Tibial artery (tissue), 4 donors: ENCODE measurements at regions not wholly inside any gene's neighbourhood (a gene's known extent, or its start where the extent isn't known, plus 50 kb on each side); places are given as distances from the start of the nearest gene placed in this dataset.

Experiments
- DNase-seq, 2 donors: peaks; one replicate each; pipeline ENCODE4 v3.0.0-alpha.2; 2019
- H3K27ac ChIP-seq, 2 donors: fragments of 200-600 bp; sonication (generic) in 1 of 2; 1 replicate in 1 of 2; 2 replicates in 1 of 2; pipeline ENCODE4 v1.5.1; 2018 to 2019; ENCODE audit warnings: mild to moderate bottlenecking in 1 of 2
- H3K27me3 ChIP-seq, 2 donors: fragments of 200-600 bp; sonication (generic) in 1 of 2; one replicate each; pipeline versions ENCODE4 v1.5.1 to v1.6.0; 2016 to 2019
- H3K36me3 ChIP-seq, 3 donors: fragments of 200-600 bp; sonication (generic) in 2 of 3; one replicate each; pipeline ENCODE4 v1.5.1; 2016 to 2019; ENCODE audit warnings: mild to moderate bottlenecking in 2 of 3
- H3K4me1 ChIP-seq, 4 donors: fragments of 200-600 bp; sonication (generic) in 2 of 4; 1 replicate in 3 of 4; 2 replicates in 1 of 4; pipeline ENCODE4 v1.5.1; 2016 to 2019
- H3K4me3 ChIP-seq, 2 donors: fragments of 200-600 bp; sonication (generic) in 1 of 2; 1 replicate in 1 of 2; 2 replicates in 1 of 2; pipeline ENCODE4 v1.5.1; 2018 to 2019; ENCODE audit warnings: mild to moderate bottlenecking in 2 of 2
- H3K9me3 ChIP-seq, 3 donors: fragments of 200-600 bp; sonication (generic) in 1 of 3; one replicate each; pipeline ENCODE4 v1.5.1; 2016 to 2019
- intact Hi-C: fragments of 100-400 bp; cut with DNase I; formaldehyde crosslinking; loops from one replicate; pipeline ENCODE4 v1.15.0; 2023; ENCODE audit warnings: low total_unique reads
- TF ChIP-seq, protein P1 (sequence below), 2 experiments: fragments of 200-600 bp in 1 of 2; fragments of 450-650 bp in 1 of 2; IDR thresholded peaks; one replicate each; pipeline ENCODE4 v1.5.1; 2017 to 2019; ENCODE audit warnings: antibody characterized with exemption in 2 of 2, mild to moderate bottlenecking in 1 of 2, moderate library complexity in 1 of 2

DNA sequence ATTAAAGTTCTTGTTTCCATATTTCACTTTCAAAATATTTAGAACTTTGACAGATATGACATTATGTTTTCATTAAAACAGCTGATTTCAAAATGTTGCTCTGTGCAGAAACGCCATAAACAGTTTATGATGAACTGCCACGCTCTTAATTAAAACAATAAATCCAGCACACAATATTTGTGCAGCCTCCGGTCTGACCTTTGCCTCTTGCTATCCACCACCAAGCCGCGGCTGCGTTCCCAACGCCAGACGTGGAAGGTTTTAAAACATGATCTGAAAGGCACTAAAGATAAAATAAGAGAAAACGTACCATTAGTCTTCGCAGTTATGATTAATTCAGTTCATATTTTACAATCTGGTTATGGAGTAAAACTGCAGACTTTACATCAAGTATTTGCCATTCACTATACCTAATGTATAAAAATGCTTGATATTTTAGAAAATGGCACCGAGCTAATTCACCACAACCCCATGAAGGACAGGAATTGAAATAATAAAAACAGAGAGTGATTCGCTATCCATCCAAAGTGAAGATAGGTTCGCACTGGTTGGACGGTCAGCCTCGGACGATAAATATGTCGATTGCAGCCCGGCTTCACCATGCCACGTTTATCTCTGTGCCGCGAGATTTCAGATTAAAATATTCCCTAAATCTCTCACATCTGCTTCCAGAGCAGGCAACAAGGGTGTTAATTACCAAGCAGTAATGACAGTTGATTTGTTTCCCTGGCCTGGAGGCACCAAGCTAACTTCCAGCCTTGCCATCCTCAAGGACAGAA lies 103.3 kb upstream of the ZNF507 start:
- peaks cover 0 to 3% (median 0%) of the 10 kb centered on the region in 3 donors for H3K9me3 ChIP-seq
- no peaks in the 10 kb centered on the region for H3K36me3 ChIP-seq
- intact Hi-C loops, result no loop called here
- no peak for DNase-seq
- TF ChIP-seq, protein P1, sequence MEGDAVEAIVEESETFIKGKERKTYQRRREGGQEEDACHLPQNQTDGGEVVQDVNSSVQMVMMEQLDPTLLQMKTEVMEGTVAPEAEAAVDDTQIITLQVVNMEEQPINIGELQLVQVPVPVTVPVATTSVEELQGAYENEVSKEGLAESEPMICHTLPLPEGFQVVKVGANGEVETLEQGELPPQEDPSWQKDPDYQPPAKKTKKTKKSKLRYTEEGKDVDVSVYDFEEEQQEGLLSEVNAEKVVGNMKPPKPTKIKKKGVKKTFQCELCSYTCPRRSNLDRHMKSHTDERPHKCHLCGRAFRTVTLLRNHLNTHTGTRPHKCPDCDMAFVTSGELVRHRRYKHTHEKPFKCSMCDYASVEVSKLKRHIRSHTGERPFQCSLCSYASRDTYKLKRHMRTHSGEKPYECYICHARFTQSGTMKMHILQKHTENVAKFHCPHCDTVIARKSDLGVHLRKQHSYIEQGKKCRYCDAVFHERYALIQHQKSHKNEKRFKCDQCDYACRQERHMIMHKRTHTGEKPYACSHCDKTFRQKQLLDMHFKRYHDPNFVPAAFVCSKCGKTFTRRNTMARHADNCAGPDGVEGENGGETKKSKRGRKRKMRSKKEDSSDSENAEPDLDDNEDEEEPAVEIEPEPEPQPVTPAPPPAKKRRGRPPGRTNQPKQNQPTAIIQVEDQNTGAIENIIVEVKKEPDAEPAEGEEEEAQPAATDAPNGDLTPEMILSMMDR (IDR thresholded peaks at IDR 0.05), result no peak
- no peaks in the 10 kb centered on the region for H3K4me1 ChIP-seq
- peaks cover 0 to 15% of the 10 kb centered on the region in 2 donors for H3K27me3 ChIP-seq
- no peak overlapping the region for H3K27ac ChIP-seq
- H3K4me3 ChIP-seq, result no peak overlapping the region

DNA sequence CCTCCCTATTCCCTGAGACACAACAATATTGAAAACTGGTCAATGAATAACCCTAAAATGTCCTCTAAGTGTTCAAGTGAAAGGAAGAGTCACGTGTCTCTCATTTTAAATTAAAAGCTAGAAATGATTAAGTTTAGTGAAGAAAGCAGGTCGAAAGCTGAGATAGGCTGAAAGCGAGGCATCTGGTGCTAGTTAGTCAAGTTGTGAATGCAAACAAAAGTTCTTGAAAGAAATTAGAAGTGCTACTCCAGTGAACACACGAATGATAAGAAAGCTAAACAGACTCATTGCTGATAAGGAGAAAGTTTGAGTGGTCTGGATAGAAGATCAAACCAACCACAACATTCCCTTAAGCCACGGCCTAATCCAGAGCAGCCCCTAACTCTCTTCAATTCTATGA lies 99.4 kb upstream of the ZNF507 start:
- Histone ChIP-seq H3K4me1 (no peaks in the 10 kb centered on the region), H3K27me3 (peaks cover 0 to 10% of the 10 kb centered on the region in 2 donors), H3K9me3 (peaks cover 0 to 3% (median 0%) of the 10 kb centered on the region in 3 donors), H3K4me3 (no peak overlapping the region), H3K36me3 (no peaks in the 10 kb centered on the region), H3K27ac (no peak overlapping the region)
- no peak for DNase-seq
- TF ChIP-seq, protein P1 (IDR thresholded peaks at IDR 0.05), result no peak
- intact Hi-C loops, result no loop called here

DNA sequence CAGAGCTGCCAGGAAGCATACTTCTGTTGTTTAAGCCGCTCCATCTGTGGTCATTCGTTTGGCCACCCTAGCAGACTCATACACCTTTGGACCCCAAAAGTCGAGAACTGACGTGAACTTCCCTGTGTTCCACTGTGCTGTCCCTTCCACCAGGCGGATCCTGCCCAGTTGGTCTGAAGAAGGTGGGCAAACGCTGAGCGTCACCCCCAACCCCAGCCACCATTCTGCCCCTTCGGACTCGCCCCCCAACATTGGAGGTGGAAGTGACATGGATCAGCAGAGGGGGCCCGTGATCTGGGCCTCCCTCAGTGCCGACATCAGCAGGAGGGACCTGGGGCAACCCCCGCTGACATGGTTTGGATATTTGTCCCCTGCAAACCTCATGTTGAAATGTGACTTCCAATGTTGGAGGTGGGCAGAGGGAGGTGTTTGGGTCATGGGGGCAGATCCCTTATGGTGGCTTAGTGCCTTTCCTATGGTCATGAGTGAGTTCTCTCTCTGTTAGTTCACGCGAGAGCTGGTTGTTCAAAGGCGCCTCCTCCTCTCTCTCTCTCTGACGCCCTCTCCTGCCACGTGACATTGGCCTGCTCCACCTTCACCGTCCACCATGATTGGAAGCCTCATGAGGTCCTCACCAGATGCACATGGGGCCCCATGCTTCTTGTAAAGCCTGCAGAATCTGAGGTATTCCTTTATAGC lies 93.6 kb upstream of the ZNF507 start:
- H3K36me3 ChIP-seq, result no peaks in the 10 kb centered on the region
- H3K9me3 ChIP-seq, result peaks cover 0 to 3% (median 0%) of the 10 kb centered on the region in 3 donors
- H3K27me3 ChIP-seq, result peaks cover 0 to 2% of the 10 kb centered on the region in 2 donors
- TF ChIP-seq, protein P1 (IDR thresholded peaks at IDR 0.05), result no peak
- intact Hi-C loops, result no loop called here
- no peaks in the 10 kb centered on the region for H3K4me1 ChIP-seq
- H3K4me3 ChIP-seq, result no peak overlapping the region
- DNase-seq, result no peak
- no peak overlapping the region for H3K27ac ChIP-seq

DNA sequence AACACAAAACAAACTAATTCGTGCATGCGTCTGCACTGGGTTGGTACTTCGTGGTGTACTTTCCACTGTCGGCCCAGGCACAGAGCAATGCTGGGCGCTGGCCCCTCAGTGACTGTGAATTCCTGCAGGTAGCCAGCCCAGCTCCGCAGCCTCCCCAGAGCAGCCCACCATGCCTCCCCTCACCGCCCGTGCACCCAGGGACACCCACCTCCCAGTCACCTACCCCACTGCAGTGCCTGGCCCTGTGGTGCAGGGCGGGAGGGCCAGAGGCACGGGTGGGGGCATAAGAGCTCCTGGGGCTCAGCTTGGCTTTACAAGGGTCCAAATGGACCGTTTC lies 93.1 kb upstream of the ZNF507 start:
- no peak overlapping the region for H3K27ac ChIP-seq
- H3K4me1 ChIP-seq, result no peaks in the 10 kb centered on the region
- TF ChIP-seq, protein P1 (IDR thresholded peaks at IDR 0.05), result no peak
- H3K4me3 ChIP-seq, result no peak overlapping the region
- no peak for DNase-seq
- intact Hi-C loops, result no loop called here
- no peaks in the 10 kb centered on the region for H3K9me3 ChIP-seq
- H3K27me3 ChIP-seq, result no peaks in the 10 kb centered on the region
- H3K36me3 ChIP-seq, result no peaks in the 10 kb centered on the region

DNA sequence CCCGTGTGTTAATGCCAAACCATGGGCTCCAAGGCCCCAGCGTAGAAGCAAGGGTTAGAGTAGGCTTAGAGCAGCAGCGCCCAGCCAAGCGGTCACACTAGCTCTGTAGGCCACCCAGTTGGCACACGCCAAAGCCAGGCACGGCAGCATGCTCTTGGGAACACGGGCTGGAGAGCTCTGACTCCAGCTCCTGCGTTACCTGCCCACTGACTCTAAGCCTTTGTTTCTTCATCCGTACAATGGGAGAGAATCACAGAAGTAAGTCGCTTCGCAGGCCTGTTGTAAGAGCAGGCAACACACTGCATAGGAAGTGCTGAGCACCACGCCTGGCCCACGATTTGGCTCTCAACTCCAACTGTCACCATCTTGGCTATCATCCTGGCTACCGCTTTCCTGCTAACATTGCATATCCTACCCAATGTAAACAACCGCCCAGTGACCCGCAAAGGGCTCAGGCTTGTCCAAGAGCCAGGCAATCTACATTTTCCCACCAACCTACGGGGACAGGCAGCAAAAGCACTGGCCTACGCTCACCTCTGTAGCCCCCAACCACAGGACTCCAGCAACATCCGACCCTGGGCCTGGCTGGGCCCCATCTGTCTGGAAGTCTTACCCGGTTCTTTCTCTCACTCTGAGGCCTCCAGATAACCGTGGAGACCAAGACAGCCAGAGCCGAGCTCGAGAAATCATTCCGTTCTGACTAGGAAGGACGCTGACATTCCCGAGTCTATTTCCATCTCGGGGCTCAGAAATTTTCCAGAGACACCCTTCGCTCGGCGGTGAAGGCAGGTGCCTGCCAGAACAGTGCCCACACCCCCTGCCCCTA lies 91.5 kb upstream of the ZNF507 start:
- no peaks in the 10 kb centered on the region for H3K9me3 ChIP-seq
- H3K4me3 ChIP-seq, result no peak overlapping the region
- TF ChIP-seq, protein P1 (IDR thresholded peaks at IDR 0.05), result no peak
- H3K27ac ChIP-seq, result no peak overlapping the region
- DNase-seq, result no peak
- H3K4me1 ChIP-seq, result no peaks in the 10 kb centered on the region
- H3K27me3 ChIP-seq, result no peaks in the 10 kb centered on the region
- intact Hi-C loops, result no loop called here
- H3K36me3 ChIP-seq, result no peaks in the 10 kb centered on the region
